Neural progenitor cell (in vitro differentiated cells): ENCODE measurements at regions not wholly inside any gene's neighbourhood (a gene's known extent, or its start where the extent isn't known, plus 50 kb on each side); places are given as distances from the start of the nearest gene placed in this dataset.
A peak's percentile ranks its signal among the peaks of the same experiment; 100 is the strongest.

Experiments
- DNase-seq: peaks from one replicate; pipeline ENCODE4 v3.0.0-alpha.2; 2016; ENCODE audit warnings: low spot score
- H2AFZ ChIP-seq: fragments of 200-600 bp; sonication (generic); replicated peaks from 2 replicates; pipeline ENCODE4 v1.6.1; 2016; ENCODE audit warnings: antibody characterized with exemption
- H3F3A ChIP-seq: fragments of 200-600 bp; sonication (generic); 2 replicates; pipeline ENCODE4 v1.6.1; 2016; ENCODE audit warnings: antibody characterized with exemption, low read depth
- H3K27ac ChIP-seq: fragments of 200-600 bp; sonication (generic); 2 replicates; pipeline ENCODE4 v1.5.1; 2016; ENCODE audit warnings: mild to moderate bottlenecking
- H3K27me3 ChIP-seq: fragments of 200-600 bp; sonication (generic); 2 replicates; pipeline ENCODE4 v1.6.1; 2016; ENCODE audit warnings: mild to moderate bottlenecking, moderate library complexity
- H3K36me3 ChIP-seq: fragments of 200-600 bp; sonication (generic); 2 replicates; pipeline ENCODE4 v1.5.1; 2016
- H3K4me1 ChIP-seq: fragments of 200-600 bp; sonication (generic); 2 replicates; pipeline ENCODE4 v1.6.1; 2016; ENCODE audit warnings: mixed run types
- H3K4me2 ChIP-seq: fragments of 200-600 bp; sonication (generic); 2 replicates; pipeline ENCODE4 v1.6.1; 2016
- H3K4me3 ChIP-seq: fragments of 200-600 bp; sonication (generic); 2 replicates; pipeline ENCODE4 v1.5.1; 2016
- H3K79me2 ChIP-seq: fragments of 200-600 bp; sonication (generic); 2 replicates; pipeline ENCODE4 v1.6.1; 2016; ENCODE audit warnings: low read depth
- H3K9ac ChIP-seq: fragments of 200-600 bp; sonication (generic); 2 replicates; pipeline ENCODE4 v1.6.1; 2016
- H3K9me3 ChIP-seq: fragments of 200-600 bp; sonication (generic); 2 replicates; pipeline ENCODE4 v1.5.1; 2016; ENCODE audit warnings: low read depth
- H4K20me1 ChIP-seq: fragments of 200-600 bp; sonication (generic); 2 replicates; pipeline ENCODE4 v1.6.1; 2016; ENCODE audit warnings: low read depth
- H3K27ac Mint-ChIP-seq: 3 replicates; pipeline ENCODE4 v1.8.0; 2021; ENCODE audit warnings: mixed read lengths
- H3K27me3 Mint-ChIP-seq: 2 replicates; pipeline ENCODE4 v1.8.0; 2022; ENCODE audit warnings: low read depth, mild to moderate bottlenecking, inconsistent platforms, moderate library complexity, mixed read lengths; ENCODE audit not compliant: insufficient read depth
- H3K36me3 Mint-ChIP-seq: 3 replicates; pipeline ENCODE4 v1.8.0; 2021; ENCODE audit warnings: mixed read lengths
- H3K4me1 Mint-ChIP-seq: 3 replicates; pipeline ENCODE4 v1.8.0; 2021; ENCODE audit warnings: mixed read lengths
- H3K4me3 Mint-ChIP-seq: 3 replicates; pipeline ENCODE4 v1.8.0; 2021; ENCODE audit warnings: mild to moderate bottlenecking, moderate library complexity, mixed read lengths
- H3K9me3 Mint-ChIP-seq: 3 replicates; pipeline ENCODE4 v1.8.0; 2020; ENCODE audit warnings: mixed read lengths
- EZH2 ChIP-seq: fragments of 200-600 bp; sonication (generic); IDR thresholded peaks from 2 replicates; pipeline ENCODE4 v1.6.1; 2017; ENCODE audit warnings: antibody characterized with exemption, mild to moderate bottlenecking, moderate library complexity
- EZH2phosphoT487 ChIP-seq: fragments of 200-600 bp; sonication (generic); IDR thresholded peaks from 2 replicates; pipeline ENCODE4 v1.6.1; 2017; ENCODE audit warnings: antibody characterized with exemption
- TF ChIP-seq, protein P1 (sequence below): fragments of 200-600 bp; sonication (generic); IDR thresholded peaks from 2 replicates; pipeline ENCODE4 v1.5.1; 2017; ENCODE audit warnings: antibody characterized with exemption, mild to moderate bottlenecking

DNA sequence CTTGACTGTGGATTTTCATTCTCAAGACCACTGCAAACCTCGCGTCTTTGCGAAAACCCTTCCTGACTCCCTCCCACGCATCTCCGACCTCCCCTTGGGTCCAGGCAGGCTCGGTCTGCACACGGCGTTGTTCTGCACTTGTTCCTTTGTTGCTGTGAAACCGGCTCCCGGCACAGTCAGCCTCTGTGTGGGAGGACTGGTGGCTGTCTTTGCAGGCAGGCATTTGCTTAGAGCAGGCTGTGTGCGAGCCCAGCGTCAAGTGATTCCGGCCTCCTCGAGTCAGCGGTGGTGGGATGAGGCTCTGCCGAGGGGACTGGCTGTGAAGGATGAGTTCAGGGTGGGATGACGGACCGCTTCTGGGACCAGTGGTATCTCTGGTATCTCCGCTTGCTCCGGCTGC is 102.6 kb upstream of the ROPN1 start:
- no peak for DNase-seq
- Histone ChIP-seq H2AFZ (no peak overlapping the region), H3F3A (no peaks in the 10 kb centered on the region), H3K79me2 (no peaks in the 10 kb centered on the region), H3K4me2 (no peak overlapping the region), H3K27ac (no peak overlapping the region), H3K4me1 (peaks cover 5% of the 10 kb centered on the region), H3K9ac (no peak overlapping the region), H3K9me3 (no peaks in the 10 kb centered on the region), H3K27me3 (no peaks in the 10 kb centered on the region), H4K20me1 (no peaks in the 10 kb centered on the region), H3K36me3 (no peaks in the 10 kb centered on the region), H3K4me3 (no peak overlapping the region)
- Mint-ChIP-seq H3K36me3 (peaks cover 6% of the 10 kb centered on the region), H3K9me3 (no peaks in the 10 kb centered on the region), H3K4me1 (peaks cover 22% of the 10 kb centered on the region), H3K4me3 (no peak overlapping the region), H3K27ac (peak overlapping the region; percentile 12), H3K27me3 (peaks cover 2% of the 10 kb centered on the region)
- TF ChIP-seq, protein P1, sequence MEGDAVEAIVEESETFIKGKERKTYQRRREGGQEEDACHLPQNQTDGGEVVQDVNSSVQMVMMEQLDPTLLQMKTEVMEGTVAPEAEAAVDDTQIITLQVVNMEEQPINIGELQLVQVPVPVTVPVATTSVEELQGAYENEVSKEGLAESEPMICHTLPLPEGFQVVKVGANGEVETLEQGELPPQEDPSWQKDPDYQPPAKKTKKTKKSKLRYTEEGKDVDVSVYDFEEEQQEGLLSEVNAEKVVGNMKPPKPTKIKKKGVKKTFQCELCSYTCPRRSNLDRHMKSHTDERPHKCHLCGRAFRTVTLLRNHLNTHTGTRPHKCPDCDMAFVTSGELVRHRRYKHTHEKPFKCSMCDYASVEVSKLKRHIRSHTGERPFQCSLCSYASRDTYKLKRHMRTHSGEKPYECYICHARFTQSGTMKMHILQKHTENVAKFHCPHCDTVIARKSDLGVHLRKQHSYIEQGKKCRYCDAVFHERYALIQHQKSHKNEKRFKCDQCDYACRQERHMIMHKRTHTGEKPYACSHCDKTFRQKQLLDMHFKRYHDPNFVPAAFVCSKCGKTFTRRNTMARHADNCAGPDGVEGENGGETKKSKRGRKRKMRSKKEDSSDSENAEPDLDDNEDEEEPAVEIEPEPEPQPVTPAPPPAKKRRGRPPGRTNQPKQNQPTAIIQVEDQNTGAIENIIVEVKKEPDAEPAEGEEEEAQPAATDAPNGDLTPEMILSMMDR, result no peak
- TF ChIP-seq EZH2phosphoT487 (no peak), EZH2 (no peak)

DNA sequence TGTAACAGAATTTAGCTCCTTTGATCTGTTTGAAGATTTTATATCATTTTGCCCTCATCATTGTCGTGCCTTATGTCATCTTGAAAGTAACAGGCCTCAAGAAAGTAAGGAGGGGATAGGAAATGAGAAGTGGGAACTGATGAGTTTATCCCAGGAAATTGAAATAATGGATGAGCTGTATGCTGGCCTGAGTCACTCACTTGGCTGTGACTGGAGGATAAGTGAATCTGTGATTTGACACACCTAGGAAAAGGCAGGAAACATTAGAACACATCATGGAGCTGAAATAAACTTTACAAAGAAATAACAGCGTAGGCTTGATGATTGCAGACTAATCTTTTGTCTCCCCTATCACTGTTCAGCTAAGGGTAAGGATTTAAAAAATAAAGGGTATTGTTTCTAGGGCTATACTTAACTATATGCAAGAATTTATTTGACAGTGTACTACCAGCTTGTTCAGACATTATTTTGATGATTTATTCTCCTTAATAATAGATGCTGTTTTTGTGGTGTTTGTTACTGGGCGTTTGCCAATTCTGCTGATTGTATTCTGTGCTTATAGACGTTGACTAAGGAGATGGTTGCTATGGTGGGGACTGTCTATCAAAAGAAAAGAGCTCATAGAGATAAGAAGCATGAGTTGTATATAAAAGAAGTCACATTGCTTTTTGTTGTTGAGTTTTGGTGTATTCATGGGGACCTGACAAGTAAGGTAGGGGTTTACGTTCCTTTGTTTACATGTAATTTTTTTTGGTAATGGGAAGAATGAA is 105.6 kb upstream of the ROPN1 start:
- no peaks in the 10 kb centered on the region for H3K36me3 Mint-ChIP-seq
- Histone ChIP-seq H3K4me3 (no peak overlapping the region), H3K9ac (no peak overlapping the region), H2AFZ (no peak overlapping the region), H3K27ac (no peak overlapping the region), H3K36me3 (no peaks in the 10 kb centered on the region), H3F3A (no peaks in the 10 kb centered on the region), H3K9me3 (no peaks in the 10 kb centered on the region), H3K4me1 (peaks cover 4% of the 10 kb centered on the region), H4K20me1 (no peaks in the 10 kb centered on the region), H3K79me2 (no peaks in the 10 kb centered on the region), H3K4me2 (no peak overlapping the region), H3K27me3 (no peaks in the 10 kb centered on the region)
- H3K4me3 Mint-ChIP-seq, result no peak overlapping the region
- no peaks in the 10 kb centered on the region for H3K9me3 Mint-ChIP-seq
- H3K27me3 Mint-ChIP-seq, result no peaks in the 10 kb centered on the region
- TF ChIP-seq, protein P1, result no peak
- no peak for DNase-seq
- no peak overlapping the region for H3K27ac Mint-ChIP-seq
- H3K4me1 Mint-ChIP-seq, result peaks cover 5% of the 10 kb centered on the region

GRCh38 chr3:124101643-124102042 is 109.7 kb upstream of the ROPN1 start:
- TF ChIP-seq, protein P1, result no peak
- TF ChIP-seq EZH2phosphoT487 (no peak), EZH2 (no peak)
- no peaks in the 10 kb centered on the region for H4K20me1 ChIP-seq
- H2AFZ ChIP-seq, result no peak overlapping the region
- no peaks in the 10 kb centered on the region for H3K79me2 ChIP-seq
- H3K36me3 Mint-ChIP-seq, result no peaks in the 10 kb centered on the region
- H3K36me3 ChIP-seq, result no peaks in the 10 kb centered on the region
- peaks cover 3% of the 10 kb centered on the region for H3K4me1 Mint-ChIP-seq
- H3K9me3 Mint-ChIP-seq, result no peaks in the 10 kb centered on the region
- no peaks in the 10 kb centered on the region for H3K27me3 ChIP-seq
- no peak for DNase-seq
- H3K9ac ChIP-seq, result no peak overlapping the region
- no peaks in the 10 kb centered on the region for H3K9me3 ChIP-seq
- no peak overlapping the region for H3K4me2 ChIP-seq
- no peaks in the 10 kb centered on the region for H3K4me1 ChIP-seq
- H3F3A ChIP-seq, result no peaks in the 10 kb centered on the region
- H3K27ac ChIP-seq, result no peak overlapping the region
- no peak overlapping the region for H3K4me3 Mint-ChIP-seq
- no peak overlapping the region for H3K4me3 ChIP-seq
- H3K27ac Mint-ChIP-seq, result no peak overlapping the region
- H3K27me3 Mint-ChIP-seq, result no peaks in the 10 kb centered on the region
